ENCODE measurements at regions not wholly inside any gene's neighbourhood (a gene's known extent, or its start where the extent isn't known, plus 50 kb on each side); places are given as distances from the start of the nearest gene placed in this dataset.

- H3K9me3 ChIP-seq (ENCODE audit: insufficient read depth, low read length): no peaks in the 10 kb centered on the region
- no peaks in the 10 kb centered on the region for H3K36me3 ChIP-seq (ENCODE audit: low read length)
- no peak overlapping the region for H3K27ac ChIP-seq (ENCODE audit: low read depth, low read length)
- no peak overlapping the region for H3K4me3 ChIP-seq (ENCODE audit: insufficient read depth, low read length, poor library complexity, severe bottlenecking)
- no peaks in the 10 kb centered on the region for H3K9me2 ChIP-seq (replicated peaks; ENCODE audit: insufficient read depth, low read length)
- H3K9ac ChIP-seq (ENCODE audit: low read length): no peak overlapping the region
- H4K20me1 ChIP-seq (ENCODE audit: low read depth, low read length): no peaks in the 10 kb centered on the region
- H2AFZ ChIP-seq (ENCODE audit: low read depth, low read length, severe bottlenecking): no peak overlapping the region
- no peaks in the 10 kb centered on the region for H3F3A ChIP-seq (ENCODE audit: insufficient read depth)
- no peaks in the 10 kb centered on the region for H3K79me2 ChIP-seq (ENCODE audit: insufficient read depth, low read length)
- TF ChIP-seq CTCF (IDR thresholded peaks at IDR 0.05; ENCODE audit: insufficient read depth, low read length, poor library complexity, severe bottlenecking) (no peak), EZH2phosphoT487 (conservative IDR thresholded peaks at IDR 0.05; ENCODE audit: low read length) (no peak)
- no peak overlapping the region for H3K4me2 ChIP-seq (ENCODE audit: low read depth, low read length, poor library complexity, severe bottlenecking)
- no peaks in the 10 kb centered on the region for H3K27me3 ChIP-seq (ENCODE audit: low read length)
These were observed 163.7 kb upstream of the TNP1 start for GRCh38 chr2:217023611-217024010.

- no peak overlapping the region for H3K4me2 ChIP-seq (ENCODE audit: low read depth, low read length, poor library complexity, severe bottlenecking)
These were observed 157.8 kb upstream of the TNP1 start for GRCh38 chr2:217017456-217018252.

GRCh38 chr2:217016796-217017419, 157.0 kb upstream of the TNP1 start:
- no peaks in the 10 kb centered on the region for H3K36me3 ChIP-seq (ENCODE audit: low read length)
- no peak for TF ChIP-seq CTCF (IDR thresholded peaks at IDR 0.05; ENCODE audit: insufficient read depth, low read length, poor library complexity, severe bottlenecking)
- no peak for TF ChIP-seq EZH2phosphoT487 (conservative IDR thresholded peaks at IDR 0.05; ENCODE audit: low read length)
- H3K9me3 ChIP-seq (ENCODE audit: insufficient read depth, low read length): no peaks in the 10 kb centered on the region

More at GRCh38 chr2:217017456-217018252, 157.8 kb upstream of the TNP1 start:
- TF ChIP-seq EZH2phosphoT487 (conservative IDR thresholded peaks at IDR 0.05; ENCODE audit: low read length): no peak
- no peak for TF ChIP-seq CTCF (IDR thresholded peaks at IDR 0.05; ENCODE audit: insufficient read depth, low read length, poor library complexity, severe bottlenecking)
- Histone ChIP-seq H3K27me3 (ENCODE audit: low read length) (no peaks in the 10 kb centered on the region), H3K9me3 (ENCODE audit: insufficient read depth, low read length) (no peaks in the 10 kb centered on the region), H3K9me2 (replicated peaks; ENCODE audit: insufficient read depth, low read length) (no peaks in the 10 kb centered on the region), H3F3A (ENCODE audit: insufficient read depth) (no peaks in the 10 kb centered on the region), H4K20me1 (ENCODE audit: low read depth, low read length) (no peaks in the 10 kb centered on the region), H3K4me3 (ENCODE audit: insufficient read depth, low read length, poor library complexity, severe bottlenecking) (no peak overlapping the region), H3K27ac (ENCODE audit: low read depth, low read length) (no peak overlapping the region), H2AFZ (ENCODE audit: low read depth, low read length, severe bottlenecking) (no peak overlapping the region), H3K36me3 (ENCODE audit: low read length) (no peaks in the 10 kb centered on the region), H3K9ac (ENCODE audit: low read length) (no peak overlapping the region), H3K79me2 (ENCODE audit: insufficient read depth, low read length) (no peaks in the 10 kb centered on the region)

More at GRCh38 chr2:217016796-217017419, 157.0 kb upstream of the TNP1 start:
- Histone ChIP-seq H3K27ac (ENCODE audit: low read depth, low read length) (no peak overlapping the region), H3K27me3 (ENCODE audit: low read length) (no peaks in the 10 kb centered on the region), H4K20me1 (ENCODE audit: low read depth, low read length) (no peaks in the 10 kb centered on the region), H3K4me2 (ENCODE audit: low read depth, low read length, poor library complexity, severe bottlenecking) (no peak overlapping the region), H2AFZ (ENCODE audit: low read depth, low read length, severe bottlenecking) (no peak overlapping the region), H3K4me3 (ENCODE audit: insufficient read depth, low read length, poor library complexity, severe bottlenecking) (no peak overlapping the region), H3K9ac (ENCODE audit: low read length) (no peak overlapping the region), H3K79me2 (ENCODE audit: insufficient read depth, low read length) (no peaks in the 10 kb centered on the region), H3K9me2 (replicated peaks; ENCODE audit: insufficient read depth, low read length) (no peaks in the 10 kb centered on the region), H3F3A (ENCODE audit: insufficient read depth) (no peaks in the 10 kb centered on the region)

Measured in SU-DHL-6 (cell line).